ENCODE measurements at regions not wholly inside any gene's neighbourhood (a gene's known extent, or its start where the extent isn't known, plus 50 kb on each side); places are given as distances from the start of the nearest gene placed in this dataset.

DNA sequence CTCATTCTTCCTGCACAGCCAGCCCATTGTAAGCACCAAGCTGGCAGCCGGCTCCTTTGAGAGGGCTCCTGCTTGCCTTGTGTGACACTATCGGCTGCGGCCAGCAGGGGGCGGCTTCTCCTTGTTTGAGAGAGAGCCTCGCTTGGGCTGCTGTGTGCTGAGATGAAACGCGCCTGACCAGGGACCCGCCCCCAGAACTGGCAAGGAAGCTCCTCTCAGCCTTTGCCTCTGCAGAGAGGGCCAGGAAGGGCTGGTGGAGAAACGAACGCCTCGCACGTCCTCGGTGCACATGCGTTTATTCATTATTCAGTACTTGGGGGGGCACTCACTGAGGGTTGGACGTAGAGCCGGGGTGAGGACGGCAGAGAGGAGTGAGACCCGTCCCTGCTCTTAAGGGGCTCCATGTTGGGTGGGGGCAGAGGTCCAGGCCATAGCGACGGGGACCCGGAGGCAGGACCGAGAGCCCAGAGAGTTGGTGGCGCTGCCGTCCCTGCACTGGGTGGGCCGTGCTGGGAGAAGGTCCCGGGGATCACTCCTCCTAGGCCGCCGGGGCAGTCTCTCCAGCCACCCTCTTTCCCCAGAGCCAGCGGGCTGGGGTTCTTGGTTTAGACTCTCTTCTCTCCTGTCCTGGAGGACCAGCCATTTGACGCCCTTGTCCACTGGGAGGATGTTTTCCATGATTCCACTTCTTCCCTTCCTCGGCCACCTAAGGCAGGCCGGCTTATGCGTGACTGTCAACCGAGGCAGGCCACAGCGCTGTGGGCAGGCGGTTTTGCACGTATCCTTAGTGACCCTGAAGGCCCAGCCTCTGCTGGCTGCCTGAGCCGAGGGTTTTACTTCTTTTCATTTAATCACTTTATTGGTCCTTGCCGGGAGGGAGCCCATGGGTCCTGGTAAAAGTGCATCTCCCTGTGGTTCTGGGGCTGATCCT is 174.5 kb downstream of the KATNAL1 start:
- H3K9me1 ChIP-seq (replicated peaks; ENCODE audit: control insufficient read depth, extremely low read depth, insufficient read depth, low read length): no peaks in the 10 kb centered on the region
- peak overlapping the region; percentile 89 for H2AFZ ChIP-seq (ENCODE audit: low read depth, low read length)
- peaks cover 4% of the 10 kb centered on the region for H3K4me1 ChIP-seq (ENCODE audit: control insufficient read depth, extremely low read depth, insufficient read depth, low read length)
- POLR2A ChIA-PET: no interaction called here
- no peaks in the 10 kb centered on the region for H3K9me3 ChIP-seq (replicated peaks; ENCODE audit: control insufficient read depth, insufficient read depth, low read length)
- H3K4me2 ChIP-seq (ENCODE audit: insufficient read depth, low read length): no peak overlapping the region
- CTCF ChIA-PET: interaction anchor here (0.5 to 6.6 kb wide), 112 partner anchors 8 to 915 kb away, joined by 3 to 76 read pairs (median 5); partner anchors contain the start of genes HMGB1, KATNAL1, MEDAG and USPL1
- no peaks in the 10 kb centered on the region for H3K36me3 ChIP-seq (ENCODE audit: control insufficient read depth in 2 of 2, extremely low read depth in 1 of 2, insufficient read depth in 2 of 2, low read length in 2 of 2)
- H3K4me3 ChIP-seq (replicated peaks in 1 of 3; ENCODE audit: insufficient read depth in 1 of 3, low read depth in 1 of 3, low read length in 3 of 3): no peak overlapping the region
- dilution Hi-C loops (cut with MboI; ENCODE audit: extremely low pct_ligation_motif_present, low sequenced_read_pairs) (loop anchor here (25.0 kb wide), 1 partner anchor 204 kb away; no protein-coding TSS in a partner anchor), intact Hi-C loops (cut with micrococcal nuclease) (loop anchor here (1.0 to 10.0 kb wide), 12 partner anchors 25 to 911 kb away; partner anchors contain the start of genes KATNAL1 and USPL1)
- H3K27ac ChIP-seq (ENCODE audit: insufficient read depth, low read depth, low read length): no peak overlapping the region
- H3K27me3 ChIP-seq (ENCODE audit: control insufficient read depth in 2 of 2, insufficient read depth in 2 of 2, low read length in 2 of 2): no peaks in the 10 kb centered on the region
- FAIRE-seq: peak; percentile 93
- no peaks in the 10 kb centered on the region for H3K79me2 ChIP-seq (ENCODE audit: control insufficient read depth, insufficient read depth, low read length)
- TF ChIP-seq, protein P1, sequence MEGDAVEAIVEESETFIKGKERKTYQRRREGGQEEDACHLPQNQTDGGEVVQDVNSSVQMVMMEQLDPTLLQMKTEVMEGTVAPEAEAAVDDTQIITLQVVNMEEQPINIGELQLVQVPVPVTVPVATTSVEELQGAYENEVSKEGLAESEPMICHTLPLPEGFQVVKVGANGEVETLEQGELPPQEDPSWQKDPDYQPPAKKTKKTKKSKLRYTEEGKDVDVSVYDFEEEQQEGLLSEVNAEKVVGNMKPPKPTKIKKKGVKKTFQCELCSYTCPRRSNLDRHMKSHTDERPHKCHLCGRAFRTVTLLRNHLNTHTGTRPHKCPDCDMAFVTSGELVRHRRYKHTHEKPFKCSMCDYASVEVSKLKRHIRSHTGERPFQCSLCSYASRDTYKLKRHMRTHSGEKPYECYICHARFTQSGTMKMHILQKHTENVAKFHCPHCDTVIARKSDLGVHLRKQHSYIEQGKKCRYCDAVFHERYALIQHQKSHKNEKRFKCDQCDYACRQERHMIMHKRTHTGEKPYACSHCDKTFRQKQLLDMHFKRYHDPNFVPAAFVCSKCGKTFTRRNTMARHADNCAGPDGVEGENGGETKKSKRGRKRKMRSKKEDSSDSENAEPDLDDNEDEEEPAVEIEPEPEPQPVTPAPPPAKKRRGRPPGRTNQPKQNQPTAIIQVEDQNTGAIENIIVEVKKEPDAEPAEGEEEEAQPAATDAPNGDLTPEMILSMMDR (IDR thresholded peaks at IDR 0.05; ENCODE audit: extremely low read depth in 1 of 2, insufficient read depth in 1 of 2, low read depth in 1 of 2, low read length in 2 of 2): peak; percentile 79 to 92
- TF ChIP-seq EZH2 (IDR thresholded peaks at IDR 0.05; ENCODE audit: borderline replicate concordance, low read depth, low read length, severe bottlenecking): no peak
- no peaks in the 10 kb centered on the region for H4K20me1 ChIP-seq (replicated peaks; ENCODE audit: control insufficient read depth, extremely low read depth, insufficient read depth, low read length)
- no peak overlapping the region for H3K9ac ChIP-seq (replicated peaks; ENCODE audit: extremely low read depth, insufficient read depth, low read length)
- BruUV-seq (replicated peaks): no TSS peak
- DNase-seq (ENCODE audit: low read depth, low spot score): peak; percentile 89

DNA sequence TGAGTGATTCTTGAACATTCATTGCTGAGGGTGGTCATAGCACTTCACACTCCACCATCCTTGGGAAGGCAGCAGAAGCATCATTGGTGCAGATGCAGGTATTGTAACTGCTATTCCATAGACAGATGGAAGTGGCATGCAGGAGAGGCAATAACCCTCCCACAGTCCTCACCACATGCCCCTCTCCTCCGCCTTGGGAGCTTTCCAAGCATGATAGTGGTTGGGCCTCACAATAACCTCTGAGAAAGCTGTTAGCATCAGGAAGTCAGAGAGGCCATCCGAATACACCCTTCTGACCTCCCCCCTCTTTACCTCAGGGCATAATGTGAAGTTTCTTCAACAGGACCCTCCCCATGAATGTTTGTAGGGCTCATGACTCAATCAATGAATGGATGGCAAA is 177.9 kb downstream of the KATNAL1 start:
- Histone ChIP-seq H3K27me3 (ENCODE audit: control insufficient read depth in 2 of 2, insufficient read depth in 2 of 2, low read length in 2 of 2) (peaks cover 2 to 6% of the 10 kb centered on the region in 2 experiments), H3K79me2 (ENCODE audit: control insufficient read depth, insufficient read depth, low read length) (no peaks in the 10 kb centered on the region), H3K4me3 (replicated peaks in 1 of 3; ENCODE audit: insufficient read depth in 1 of 3, low read depth in 1 of 3, low read length in 3 of 3) (no peak overlapping the region), H3K9me3 (replicated peaks; ENCODE audit: control insufficient read depth, insufficient read depth, low read length) (no peaks in the 10 kb centered on the region), H3K27ac (ENCODE audit: insufficient read depth, low read depth, low read length) (no peak overlapping the region), H3K9me1 (replicated peaks; ENCODE audit: control insufficient read depth, extremely low read depth, insufficient read depth, low read length) (no peaks in the 10 kb centered on the region), H3K4me2 (ENCODE audit: insufficient read depth, low read length) (no peak overlapping the region), H4K20me1 (replicated peaks; ENCODE audit: control insufficient read depth, extremely low read depth, insufficient read depth, low read length) (no peaks in the 10 kb centered on the region), H3K9ac (replicated peaks; ENCODE audit: extremely low read depth, insufficient read depth, low read length) (no peak overlapping the region), H3K4me1 (ENCODE audit: control insufficient read depth, extremely low read depth, insufficient read depth, low read length) (peaks cover 3% of the 10 kb centered on the region), H3K36me3 (ENCODE audit: control insufficient read depth in 2 of 2, extremely low read depth in 1 of 2, insufficient read depth in 2 of 2, low read length in 2 of 2) (no peaks in the 10 kb centered on the region), H2AFZ (ENCODE audit: low read depth, low read length) (no peak overlapping the region)
- no TSS peak for BruUV-seq (replicated peaks)
- CTCF ChIA-PET: interaction anchor here (0.9 to 6.6 kb wide), 2 partner anchors 16 to 453 kb away, joined by 3 to 76 read pairs; no protein-coding TSS in a partner anchor
- intact Hi-C loops (cut with micrococcal nuclease) (no loop called here), dilution Hi-C loops (cut with MboI; ENCODE audit: extremely low pct_ligation_motif_present, low sequenced_read_pairs) (loop anchor here (25.0 kb wide), 1 partner anchor 208 kb away; no protein-coding TSS in a partner anchor)
- FAIRE-seq: no peak
- no peak for DNase-seq (ENCODE audit: low read depth, low spot score)
- TF ChIP-seq POLR2A (IDR thresholded peaks at IDR 0.05; ENCODE audit: low read depth, low read length) (no peak), JUN (IDR thresholded peaks at IDR 0.05; ENCODE audit: borderline replicate concordance, insufficient read depth, insufficient read length, low read depth) (no peak), GATA2 (IDR thresholded peaks at IDR 0.05; ENCODE audit: insufficient read depth, insufficient read length, low read depth, low read length) (no peak), MYC (IDR thresholded peaks at IDR 0.05; ENCODE audit: low read depth, low read length) (no peak), FOS (IDR thresholded peaks at IDR 0.05; ENCODE audit: borderline replicate concordance, insufficient read depth, low read length) (no peak), EZH2 (IDR thresholded peaks at IDR 0.05; ENCODE audit: borderline replicate concordance, low read depth, low read length, severe bottlenecking) (no peak), POLR2AphosphoS5 (IDR thresholded peaks at IDR 0.05; ENCODE audit: insufficient read depth, low read depth, low read length) (no peak)
- TF ChIP-seq, protein P2, sequence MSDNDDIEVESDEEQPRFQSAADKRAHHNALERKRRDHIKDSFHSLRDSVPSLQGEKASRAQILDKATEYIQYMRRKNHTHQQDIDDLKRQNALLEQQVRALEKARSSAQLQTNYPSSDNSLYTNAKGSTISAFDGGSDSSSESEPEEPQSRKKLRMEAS (IDR thresholded peaks at IDR 0.05; ENCODE audit: insufficient read depth, insufficient read length): no peak
- TF ChIP-seq, protein P1 (IDR thresholded peaks at IDR 0.05; ENCODE audit: extremely low read depth in 1 of 2, insufficient read depth in 1 of 2, low read depth in 1 of 2, low read length in 2 of 2): no peak
- POLR2A ChIA-PET: no interaction called here
